Fibroblast of lung (primary cell): ENCODE measurements at regions not wholly inside any gene's neighbourhood (a gene's known extent, or its start where the extent isn't known, plus 50 kb on each side); places are given as distances from the start of the nearest gene placed in this dataset.

Experiments used
- CTCF ChIP-seq, 2 donors: IDR thresholded peaks in 1 of 2; conservative IDR thresholded peaks in 1 of 2; 1 replicate in 1 of 2; 2 replicates in 1 of 2; pipeline ENCODE4 v1.5.1; 2011 to 2012; ENCODE audit warnings: low read length in 2 of 2, control low read depth in 1 of 2, inconsistent platforms in 1 of 2, low read depth in 1 of 2, mild to moderate bottlenecking in 1 of 2
- EZH2 ChIP-seq: IDR thresholded peaks from 2 replicates; pipeline ENCODE4 v1.5.1; 2012; ENCODE audit warnings: low read length, control low read depth, mild to moderate bottlenecking; ENCODE audit errors: missing control alignments

- TF ChIP-seq CTCF (conservative IDR thresholded peaks at IDR 0.05 in 1 of 2, IDR thresholded peaks at IDR 0.05 in 1 of 2; ENCODE audit: low read depth in 1 of 2, low read length in 2 of 2) (no peak), EZH2 (no peak)
These were observed 223.1 kb upstream of the TSHZ3 start for GRCh38 chr19:31572102-31572975.
